ENCODE measurements at regions not wholly inside any gene's neighbourhood (a gene's known extent, or its start where the extent isn't known, plus 50 kb on each side); places are given as distances from the start of the nearest gene placed in this dataset.

- TF ChIP-seq CTCF (IDR thresholded peaks at IDR 0.05) (no peak), ZFX (IDR thresholded peaks at IDR 0.05; ENCODE audit: borderline replicate concordance) (no peak)
Observed at GRCh38 chr14:39683691-39684260, 251.5 kb upstream of the FBXO33 start.

Data from 22Rv1 (cell line).